GM21825 (cell line): ENCODE measurements at regions not wholly inside any gene's neighbourhood (a gene's known extent, or its start where the extent isn't known, plus 50 kb on each side); places are given as distances from the start of the nearest gene placed in this dataset.

ENCODE experiments used
- ATAC-seq: cut with Tn5 transposase; IDR thresholded peaks from one replicate; pipeline ENCODE4 v1.9.1; 2021; ENCODE audit warnings: mild to moderate bottlenecking, moderate library complexity; ENCODE audit not compliant: unreplicated experiment

GRCh38 chr1:229068270-229068987 is 202.5 kb upstream of the RAB4A start:
- no peak for ATAC-seq

- no peak for ATAC-seq
Observed at GRCh38 chr1:229069176-229069575, 201.7 kb upstream of the RAB4A start.

GRCh38 chr1:229070168-229070567 is 200.7 kb upstream of the RAB4A start:
- no peak for ATAC-seq

- no peak for ATAC-seq
Observed at GRCh38 chr1:229073251-229073650, 197.7 kb upstream of the RAB4A start.

- no peak for ATAC-seq
Observed at GRCh38 chr1:229075217-229075616, 195.7 kb upstream of the RAB4A start.

- no peak for ATAC-seq
Observed at GRCh38 chr1:229075716-229076115, 195.2 kb upstream of the RAB4A start.

GRCh38 chr1:229076195-229076594 is 194.7 kb upstream of the RAB4A start:
- no peak for ATAC-seq

GRCh38 chr1:229079016-229079595 is 191.8 kb upstream of the RAB4A start:
- ATAC-seq, result no peak

- ATAC-seq, result no peak
Observed at GRCh38 chr1:229080361-229080760, 190.6 kb upstream of the RAB4A start.

GRCh38 chr1:229085291-229085690 is 185.6 kb upstream of the RAB4A start:
- no peak for ATAC-seq

GRCh38 chr1:229086091-229086490 is 184.8 kb upstream of the RAB4A start:
- ATAC-seq, result no peak

GRCh38 chr1:229086686-229087085 is 184.2 kb upstream of the RAB4A start:
- no peak for ATAC-seq

GRCh38 chr1:229087339-229087738 is 183.6 kb upstream of the RAB4A start:
- no peak for ATAC-seq

GRCh38 chr1:229087906-229088305 is 183.0 kb upstream of the RAB4A start:
- ATAC-seq, result no peak

GRCh38 chr1:229088711-229089110 is 182.2 kb upstream of the RAB4A start:
- no peak for ATAC-seq

- no peak for ATAC-seq
Observed at GRCh38 chr1:229089586-229090208, 181.2 kb upstream of the RAB4A start.

- no peak for ATAC-seq
Observed at GRCh38 chr1:229091721-229092136, 179.2 kb upstream of the RAB4A start.

GRCh38 chr1:229092377-229093237 is 178.3 kb upstream of the RAB4A start:
- ATAC-seq, result no peak

- no peak for ATAC-seq
Observed at GRCh38 chr1:229093238-229093540, 177.7 kb upstream of the RAB4A start.

- no peak for ATAC-seq
Observed at GRCh38 chr1:229093609-229094336, 177.1 kb upstream of the RAB4A start.
